ENCODE measurements at regions not wholly inside any gene's neighbourhood (a gene's known extent, or its start where the extent isn't known, plus 50 kb on each side); places are given as distances from the start of the nearest gene placed in this dataset.

DNA sequence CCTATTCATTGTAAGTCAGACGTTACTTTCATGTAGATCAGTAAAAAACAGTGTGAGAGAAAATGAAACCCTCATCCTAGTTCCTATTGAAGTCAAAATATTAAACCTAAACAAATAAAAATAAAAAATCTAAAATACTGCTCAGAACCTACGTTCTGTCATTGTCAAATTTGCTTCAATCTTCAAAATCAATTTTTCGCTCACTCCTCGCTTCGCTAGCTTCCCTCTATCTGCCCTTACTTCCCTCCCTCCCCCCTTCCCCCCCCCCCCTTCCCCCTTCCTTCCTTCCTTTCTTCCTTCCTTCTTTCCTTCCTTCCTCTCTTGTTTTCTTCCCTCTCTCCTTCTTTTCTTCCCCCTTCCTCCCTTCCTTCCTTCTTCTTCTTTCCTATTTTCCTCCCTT lies 310.9 kb upstream of the PDE3A start:
- no peak for ATAC-seq (ENCODE audit: low read depth)
- Histone ChIP-seq H3K9me3 (ENCODE audit: control insufficient read depth, insufficient read depth, low read length) (no peaks in the 10 kb centered on the region), H4K8ac (ENCODE audit: low read depth in 2 of 2, low read length in 2 of 2) (no peak overlapping the region), H3K14ac (replicated peaks; ENCODE audit: low read depth, low read length) (no peak overlapping the region), H2AFZ (replicated peaks; ENCODE audit: low read length, poor library complexity) (no peak overlapping the region), H2BK15ac (ENCODE audit: low read depth, low read length) (no peak overlapping the region), H4K20me1 (ENCODE audit: insufficient read depth, low read length) (no peaks in the 10 kb centered on the region), H2BK5ac (ENCODE audit: low read depth, low read length, poor library complexity, severe bottlenecking) (no peak overlapping the region), H2AK5ac (ENCODE audit: low read depth, low read length) (no peak overlapping the region), H3K23ac (ENCODE audit: low read depth, low read length) (no peak overlapping the region), H3K36me3 (ENCODE audit: control insufficient read depth, insufficient read depth, low read length) (no peaks in the 10 kb centered on the region), H3K4ac (ENCODE audit: low read depth, low read length) (no peak overlapping the region), H4K91ac (ENCODE audit: insufficient read depth, low read depth, low read length) (no peak overlapping the region), H3K56ac (ENCODE audit: extremely low read depth, insufficient read depth, low read length) (no peak overlapping the region), H2AK9ac (replicated peaks; ENCODE audit: low read depth, low read length, poor library complexity) (no peak overlapping the region), H3K9me1 (ENCODE audit: insufficient read depth, low read length) (no peaks in the 10 kb centered on the region), H2BK120ac (ENCODE audit: low read depth, low read length) (no peak overlapping the region), H3K79me1 (ENCODE audit: low read depth in 1 of 2, low read length in 2 of 2) (no peaks in the 10 kb centered on the region), H3K27me3 (ENCODE audit: control insufficient read depth, insufficient read depth, low read length) (no peaks in the 10 kb centered on the region), H3K9ac (ENCODE audit: low read depth, low read length) (no peak overlapping the region), H3K4me2 (ENCODE audit: low read depth, low read length) (no peak overlapping the region), H3K27ac (ENCODE audit: insufficient read depth, low read length) (no peak overlapping the region), H2BK20ac (ENCODE audit: low read depth, low read length) (no peak overlapping the region), H3K4me1 (ENCODE audit: control insufficient read depth, insufficient read depth, low read length) (no peaks in the 10 kb centered on the region), H3K4me3 (ENCODE audit: insufficient read depth, low read depth, low read length) (no peak overlapping the region), H3K18ac (ENCODE audit: low read depth, low read length) (no peak overlapping the region), H4K5ac (ENCODE audit: low read depth, low read length) (no peak overlapping the region)
- ChIA-PET POLR2A (ENCODE audit: unreplicated experiment) (no interaction called here), CTCF (no interaction called here)
- intact Hi-C loops (cut with micrococcal nuclease), result no loop called here
- WGBS, 2 experiments (ENCODE audit: extremely low coverage in 2 of 2, insufficient read length in 1 of 2), result no CpG with 5 or more reads among the region's 5 CpGs
- no peak for TF ChIP-seq MAFK (IDR thresholded peaks at IDR 0.05; ENCODE audit: low read depth, low read length)
- TF ChIP-seq FOS (IDR thresholded peaks at IDR 0.05; ENCODE audit: low read depth, low read length), result no peak
- no peak for TF ChIP-seq CHD1 (IDR thresholded peaks at IDR 0.05; ENCODE audit: low read depth, low read length)
- TF ChIP-seq RCOR1 (IDR thresholded peaks at IDR 0.05; ENCODE audit: insufficient replicate concordance, low read length), result no peak
- TF ChIP-seq RAD21 (IDR thresholded peaks at IDR 0.05; ENCODE audit: low read length), result no peak
- no peak for TF ChIP-seq CEBPB (IDR thresholded peaks at IDR 0.05; ENCODE audit: low read depth, low read length)
- TF ChIP-seq, protein P1, sequence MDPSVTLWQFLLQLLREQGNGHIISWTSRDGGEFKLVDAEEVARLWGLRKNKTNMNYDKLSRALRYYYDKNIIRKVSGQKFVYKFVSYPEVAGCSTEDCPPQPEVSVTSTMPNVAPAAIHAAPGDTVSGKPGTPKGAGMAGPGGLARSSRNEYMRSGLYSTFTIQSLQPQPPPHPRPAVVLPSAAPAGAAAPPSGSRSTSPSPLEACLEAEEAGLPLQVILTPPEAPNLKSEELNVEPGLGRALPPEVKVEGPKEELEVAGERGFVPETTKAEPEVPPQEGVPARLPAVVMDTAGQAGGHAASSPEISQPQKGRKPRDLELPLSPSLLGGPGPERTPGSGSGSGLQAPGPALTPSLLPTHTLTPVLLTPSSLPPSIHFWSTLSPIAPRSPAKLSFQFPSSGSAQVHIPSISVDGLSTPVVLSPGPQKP (IDR thresholded peaks at IDR 0.05; ENCODE audit: borderline replicate concordance, low read depth, low read length), result no peak
- TF ChIP-seq, protein P2, sequence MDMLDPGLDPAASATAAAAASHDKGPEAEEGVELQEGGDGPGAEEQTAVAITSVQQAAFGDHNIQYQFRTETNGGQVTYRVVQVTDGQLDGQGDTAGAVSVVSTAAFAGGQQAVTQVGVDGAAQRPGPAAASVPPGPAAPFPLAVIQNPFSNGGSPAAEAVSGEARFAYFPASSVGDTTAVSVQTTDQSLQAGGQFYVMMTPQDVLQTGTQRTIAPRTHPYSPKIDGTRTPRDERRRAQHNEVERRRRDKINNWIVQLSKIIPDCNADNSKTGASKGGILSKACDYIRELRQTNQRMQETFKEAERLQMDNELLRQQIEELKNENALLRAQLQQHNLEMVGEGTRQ (IDR thresholded peaks at IDR 0.05; ENCODE audit: low read depth, low read length), result no peak
- TF ChIP-seq POLR2A (IDR thresholded peaks at IDR 0.05; ENCODE audit: low read depth, low read length), result no peak
- dilution Hi-C loops (cut with HindIII; ENCODE audit: low sequenced_read_pairs, unreplicated experiment), result no loop called here
- in situ Hi-C loops (cut with MboI; ENCODE audit: low sequenced_read_pairs), result no loop called here
- DNase-seq, result no peak
- BruUV-seq (replicated peaks), result no TSS peak
